GM23338 (cell line): ENCODE measurements at regions not wholly inside any gene's neighbourhood (a gene's known extent, or its start where the extent isn't known, plus 50 kb on each side); places are given as distances from the start of the nearest gene placed in this dataset.

Source experiments
- ATAC-seq: fragments of 200-7000 bp; cut with Tn5 transposase; 3 replicates; pipeline ENCODE4 v1.9.1; 2020
- DNase-seq: peaks from one replicate; pipeline ENCODE4 v3.0.0-alpha.2; 2015; ENCODE audit warnings: low spot score
- H2AFZ ChIP-seq: fragments of 200-600 bp; sonication (generic); 2 replicates; pipeline ENCODE4 v1.8.0; 2016; ENCODE audit warnings: antibody characterized with exemption, mild to moderate bottlenecking, moderate library complexity
- H3F3A ChIP-seq: fragments of 200-600 bp; sonication (generic); replicated peaks from 2 replicates; pipeline ENCODE4 v1.8.0; 2017; ENCODE audit warnings: antibody characterized with exemption, mixed run types, low read depth
- H3K27ac ChIP-seq: fragments of 200-600 bp; sonication (generic); 2 replicates; pipeline ENCODE4 v1.6.1; 2016; ENCODE audit warnings: low read depth
- H3K27me3 ChIP-seq: fragments of 200-600 bp; sonication (generic); 2 replicates; pipeline ENCODE4 v1.8.0; 2016; ENCODE audit warnings: mild to moderate bottlenecking, mixed run types, moderate library complexity; ENCODE audit not compliant: insufficient read depth
- H3K36me3 ChIP-seq: fragments of 200-600 bp; sonication (generic); 2 replicates; pipeline ENCODE4 v1.8.0; 2016; ENCODE audit warnings: mild to moderate bottlenecking; ENCODE audit not compliant: insufficient read depth
- H3K4me1 ChIP-seq: fragments of 200-600 bp; sonication (generic); 2 replicates; pipeline ENCODE4 v1.8.0; 2016; ENCODE audit warnings: mild to moderate bottlenecking, moderate library complexity; ENCODE audit not compliant: insufficient read depth
- H3K4me2 ChIP-seq: fragments of 200-600 bp; sonication (generic); 2 replicates; pipeline ENCODE4 v1.7.1; 2017; ENCODE audit warnings: mixed run types
- H3K4me3 ChIP-seq: fragments of 200-600 bp; sonication (generic); 2 replicates; pipeline ENCODE4 v1.6.1; 2016; ENCODE audit warnings: mixed run types
- H3K79me2 ChIP-seq: fragments of 200-600 bp; sonication (generic); replicated peaks from 2 replicates; pipeline ENCODE4 v1.8.0; 2017; ENCODE audit warnings: mild to moderate bottlenecking; ENCODE audit not compliant: insufficient read depth
- H3K9me2 ChIP-seq: fragments of 200-600 bp; sonication (generic); 2 replicates; pipeline ENCODE4 v1.8.0; 2017; ENCODE audit not compliant: insufficient read depth
- H4K20me1 ChIP-seq: fragments of 200-600 bp; sonication (generic); replicated peaks from 2 replicates; pipeline ENCODE4 v1.8.0; 2017; ENCODE audit warnings: mild to moderate bottlenecking; ENCODE audit not compliant: insufficient read depth
- H3K27ac Mint-ChIP-seq: 2 replicates; pipeline ENCODE4 v1.8.0; 2020; ENCODE audit warnings: inconsistent platforms, mild to moderate bottlenecking, moderate library complexity, mixed read lengths
- H3K27me3 Mint-ChIP-seq: 3 replicates; pipeline ENCODE4 v1.8.0; 2022; ENCODE audit warnings: low read depth, mild to moderate bottlenecking, moderate library complexity, mixed read lengths, inconsistent platforms; ENCODE audit not compliant: insufficient read depth, poor library complexity
- H3K36me3 Mint-ChIP-seq: 3 replicates; pipeline ENCODE4 v1.8.0; 2021; ENCODE audit warnings: low read depth, mild to moderate bottlenecking, inconsistent platforms, moderate library complexity, mixed read lengths
- H3K4me1 Mint-ChIP-seq: 3 replicates; pipeline ENCODE4 v1.8.0; 2020; ENCODE audit warnings: mild to moderate bottlenecking, inconsistent platforms, mixed read lengths
- H3K4me3 Mint-ChIP-seq: 3 replicates; pipeline ENCODE4 v1.8.0; 2021; ENCODE audit warnings: moderate library complexity, mild to moderate bottlenecking, inconsistent platforms, mixed read lengths
- H3K9me3 Mint-ChIP-seq: 3 replicates; pipeline ENCODE4 v1.8.0; 2020; ENCODE audit warnings: moderate library complexity, mild to moderate bottlenecking, inconsistent platforms, mixed read lengths
- CREB1 ChIP-seq: fragments of 250-450 bp; sonication (Bioruptor Pico); IDR thresholded peaks from 2 replicates; pipeline ENCODE4 v1.5.0; 2020; ENCODE audit warnings: low read depth, mild to moderate bottlenecking, moderate library complexity
- POLR2AphosphoS5 ChIP-seq: IDR thresholded peaks from 2 replicates; pipeline ENCODE4 v1.6.1; 2016; ENCODE audit warnings: antibody characterized with exemption, low read depth
- STAT1 ChIP-seq: IDR thresholded peaks from one replicate; pipeline ENCODE4 v1.6.1; 2016; ENCODE audit warnings: antibody characterized with exemption; ENCODE audit not compliant: unreplicated experiment
- ZNF331 ChIP-seq: fragments of 250-450 bp; sonication (Bioruptor Pico); IDR thresholded peaks from 2 replicates; pipeline ENCODE4 v1.5.0; 2020; ENCODE audit warnings: low read depth, mild to moderate bottlenecking, moderate library complexity
- TF ChIP-seq, protein P1 (sequence below), 2 experiments: fragments of 200-600 bp in 1 of 2; sonication (generic) in 1 of 2; conservative IDR thresholded peaks; 2 replicates each; pipeline versions ENCODE4 v1.5.1 to v1.6.1; 2016 to 2017; ENCODE audit warnings: antibody characterized with exemption in 2 of 2, low read depth in 2 of 2, mild to moderate bottlenecking in 2 of 2, moderate library complexity in 1 of 2
- TF ChIP-seq, protein P2 (sequence below): fragments of 250-450 bp; sonication (Bioruptor Pico); IDR thresholded peaks from 2 replicates; pipeline ENCODE4 v1.5.0; 2020; ENCODE audit warnings: mild to moderate bottlenecking, moderate library complexity
- TF ChIP-seq, protein P3 (sequence below): IDR thresholded peaks from 2 replicates; pipeline ENCODE4 v1.6.1; 2016; ENCODE audit warnings: antibody characterized with exemption

DNA sequence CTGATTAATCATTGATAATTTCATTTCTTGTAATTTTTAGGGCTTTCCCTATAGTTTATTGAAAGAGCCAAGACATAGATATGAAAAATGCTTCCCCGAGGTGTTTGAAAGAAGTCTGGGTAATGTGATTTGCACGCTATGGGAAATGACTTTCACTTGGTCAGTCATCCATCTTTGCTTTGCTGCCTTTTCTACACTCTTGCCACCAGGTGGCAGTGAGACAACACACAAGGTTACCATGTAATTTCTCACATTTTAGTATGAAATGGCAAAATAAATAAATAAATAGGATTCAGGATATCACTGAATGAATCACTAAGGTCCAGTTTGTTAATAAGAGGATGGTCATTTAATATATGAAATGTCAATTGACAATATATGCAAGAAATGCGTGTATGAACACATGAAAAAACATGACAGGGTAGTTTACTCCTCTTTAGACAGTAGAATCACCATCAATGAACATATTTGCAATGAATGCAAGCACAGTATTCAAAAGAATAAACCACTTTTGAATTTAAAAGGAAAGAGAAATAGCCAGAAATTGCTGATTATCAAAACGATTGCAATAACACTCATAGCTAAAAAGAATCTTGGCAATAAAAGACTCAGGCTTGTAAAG lies 52.2 kb upstream of the KCNH7 start:
- Histone ChIP-seq H3F3A (no peaks in the 10 kb centered on the region), H2AFZ (no peak overlapping the region), H3K4me1 (no peaks in the 10 kb centered on the region), H3K36me3 (no peaks in the 10 kb centered on the region), H3K79me2 (no peaks in the 10 kb centered on the region), H3K9me2 (no peaks in the 10 kb centered on the region), H4K20me1 (no peaks in the 10 kb centered on the region), H3K4me2 (no peak overlapping the region), H3K27ac (no peak overlapping the region), H3K27me3 (no peaks in the 10 kb centered on the region), H3K4me3 (no peak overlapping the region)
- Mint-ChIP-seq H3K36me3 (no peaks in the 10 kb centered on the region), H3K4me1 (no peaks in the 10 kb centered on the region), H3K27ac (no peak overlapping the region), H3K9me3 (no peaks in the 10 kb centered on the region), H3K27me3 (no peaks in the 10 kb centered on the region), H3K4me3 (no peak overlapping the region)
- DNase-seq (peak; percentile 66), ATAC-seq (peak; percentile 53)
- TF ChIP-seq POLR2AphosphoS5 = no peak
- TF ChIP-seq, protein P1, sequence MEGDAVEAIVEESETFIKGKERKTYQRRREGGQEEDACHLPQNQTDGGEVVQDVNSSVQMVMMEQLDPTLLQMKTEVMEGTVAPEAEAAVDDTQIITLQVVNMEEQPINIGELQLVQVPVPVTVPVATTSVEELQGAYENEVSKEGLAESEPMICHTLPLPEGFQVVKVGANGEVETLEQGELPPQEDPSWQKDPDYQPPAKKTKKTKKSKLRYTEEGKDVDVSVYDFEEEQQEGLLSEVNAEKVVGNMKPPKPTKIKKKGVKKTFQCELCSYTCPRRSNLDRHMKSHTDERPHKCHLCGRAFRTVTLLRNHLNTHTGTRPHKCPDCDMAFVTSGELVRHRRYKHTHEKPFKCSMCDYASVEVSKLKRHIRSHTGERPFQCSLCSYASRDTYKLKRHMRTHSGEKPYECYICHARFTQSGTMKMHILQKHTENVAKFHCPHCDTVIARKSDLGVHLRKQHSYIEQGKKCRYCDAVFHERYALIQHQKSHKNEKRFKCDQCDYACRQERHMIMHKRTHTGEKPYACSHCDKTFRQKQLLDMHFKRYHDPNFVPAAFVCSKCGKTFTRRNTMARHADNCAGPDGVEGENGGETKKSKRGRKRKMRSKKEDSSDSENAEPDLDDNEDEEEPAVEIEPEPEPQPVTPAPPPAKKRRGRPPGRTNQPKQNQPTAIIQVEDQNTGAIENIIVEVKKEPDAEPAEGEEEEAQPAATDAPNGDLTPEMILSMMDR (conservative IDR thresholded peaks at IDR 0.05; ENCODE audit: low read depth in 2 of 2) = peak; percentile 92 to 99

DNA sequence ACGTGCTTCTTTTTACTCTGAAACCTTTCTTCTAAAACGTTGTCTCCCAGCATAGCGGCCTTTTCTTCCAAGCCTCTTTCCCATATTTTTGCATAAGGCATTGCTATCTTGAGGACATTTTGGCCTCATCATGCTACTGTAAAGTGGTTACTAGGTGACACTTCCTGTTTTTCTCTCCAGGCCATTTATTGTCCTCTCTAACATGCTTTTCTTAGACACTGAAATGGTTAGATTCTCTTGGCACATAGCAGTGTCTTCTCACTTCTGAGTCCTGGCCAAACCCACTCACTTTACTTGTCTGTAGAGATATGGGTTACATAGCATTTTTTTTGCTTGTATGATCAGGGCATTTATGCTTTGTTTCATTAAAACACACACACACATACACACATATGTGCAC lies 50.1 kb upstream of the KCNH7 start:
- no peak for DNase-seq
- Mint-ChIP-seq H3K9me3 (no peaks in the 10 kb centered on the region), H3K27me3 (no peaks in the 10 kb centered on the region), H3K4me3 (no peak overlapping the region), H3K27ac (peak overlapping the region; percentile 4; the same call in 1 of the 2 replicates), H3K4me1 (no peaks in the 10 kb centered on the region), H3K36me3 (no peaks in the 10 kb centered on the region)
- Histone ChIP-seq H4K20me1 (no peaks in the 10 kb centered on the region), H3K36me3 (no peaks in the 10 kb centered on the region), H3K4me1 (no peaks in the 10 kb centered on the region), H3K4me3 (no peak overlapping the region), H3K79me2 (no peaks in the 10 kb centered on the region), H3K4me2 (no peak overlapping the region), H3K27ac (no peak overlapping the region), H3K9me2 (no peaks in the 10 kb centered on the region), H2AFZ (no peak overlapping the region), H3K27me3 (no peaks in the 10 kb centered on the region), H3F3A (no peaks in the 10 kb centered on the region)
- ATAC-seq = no peak
- no peak for TF ChIP-seq POLR2AphosphoS5
- TF ChIP-seq CREB1 = no peak
- TF ChIP-seq, protein P2, sequence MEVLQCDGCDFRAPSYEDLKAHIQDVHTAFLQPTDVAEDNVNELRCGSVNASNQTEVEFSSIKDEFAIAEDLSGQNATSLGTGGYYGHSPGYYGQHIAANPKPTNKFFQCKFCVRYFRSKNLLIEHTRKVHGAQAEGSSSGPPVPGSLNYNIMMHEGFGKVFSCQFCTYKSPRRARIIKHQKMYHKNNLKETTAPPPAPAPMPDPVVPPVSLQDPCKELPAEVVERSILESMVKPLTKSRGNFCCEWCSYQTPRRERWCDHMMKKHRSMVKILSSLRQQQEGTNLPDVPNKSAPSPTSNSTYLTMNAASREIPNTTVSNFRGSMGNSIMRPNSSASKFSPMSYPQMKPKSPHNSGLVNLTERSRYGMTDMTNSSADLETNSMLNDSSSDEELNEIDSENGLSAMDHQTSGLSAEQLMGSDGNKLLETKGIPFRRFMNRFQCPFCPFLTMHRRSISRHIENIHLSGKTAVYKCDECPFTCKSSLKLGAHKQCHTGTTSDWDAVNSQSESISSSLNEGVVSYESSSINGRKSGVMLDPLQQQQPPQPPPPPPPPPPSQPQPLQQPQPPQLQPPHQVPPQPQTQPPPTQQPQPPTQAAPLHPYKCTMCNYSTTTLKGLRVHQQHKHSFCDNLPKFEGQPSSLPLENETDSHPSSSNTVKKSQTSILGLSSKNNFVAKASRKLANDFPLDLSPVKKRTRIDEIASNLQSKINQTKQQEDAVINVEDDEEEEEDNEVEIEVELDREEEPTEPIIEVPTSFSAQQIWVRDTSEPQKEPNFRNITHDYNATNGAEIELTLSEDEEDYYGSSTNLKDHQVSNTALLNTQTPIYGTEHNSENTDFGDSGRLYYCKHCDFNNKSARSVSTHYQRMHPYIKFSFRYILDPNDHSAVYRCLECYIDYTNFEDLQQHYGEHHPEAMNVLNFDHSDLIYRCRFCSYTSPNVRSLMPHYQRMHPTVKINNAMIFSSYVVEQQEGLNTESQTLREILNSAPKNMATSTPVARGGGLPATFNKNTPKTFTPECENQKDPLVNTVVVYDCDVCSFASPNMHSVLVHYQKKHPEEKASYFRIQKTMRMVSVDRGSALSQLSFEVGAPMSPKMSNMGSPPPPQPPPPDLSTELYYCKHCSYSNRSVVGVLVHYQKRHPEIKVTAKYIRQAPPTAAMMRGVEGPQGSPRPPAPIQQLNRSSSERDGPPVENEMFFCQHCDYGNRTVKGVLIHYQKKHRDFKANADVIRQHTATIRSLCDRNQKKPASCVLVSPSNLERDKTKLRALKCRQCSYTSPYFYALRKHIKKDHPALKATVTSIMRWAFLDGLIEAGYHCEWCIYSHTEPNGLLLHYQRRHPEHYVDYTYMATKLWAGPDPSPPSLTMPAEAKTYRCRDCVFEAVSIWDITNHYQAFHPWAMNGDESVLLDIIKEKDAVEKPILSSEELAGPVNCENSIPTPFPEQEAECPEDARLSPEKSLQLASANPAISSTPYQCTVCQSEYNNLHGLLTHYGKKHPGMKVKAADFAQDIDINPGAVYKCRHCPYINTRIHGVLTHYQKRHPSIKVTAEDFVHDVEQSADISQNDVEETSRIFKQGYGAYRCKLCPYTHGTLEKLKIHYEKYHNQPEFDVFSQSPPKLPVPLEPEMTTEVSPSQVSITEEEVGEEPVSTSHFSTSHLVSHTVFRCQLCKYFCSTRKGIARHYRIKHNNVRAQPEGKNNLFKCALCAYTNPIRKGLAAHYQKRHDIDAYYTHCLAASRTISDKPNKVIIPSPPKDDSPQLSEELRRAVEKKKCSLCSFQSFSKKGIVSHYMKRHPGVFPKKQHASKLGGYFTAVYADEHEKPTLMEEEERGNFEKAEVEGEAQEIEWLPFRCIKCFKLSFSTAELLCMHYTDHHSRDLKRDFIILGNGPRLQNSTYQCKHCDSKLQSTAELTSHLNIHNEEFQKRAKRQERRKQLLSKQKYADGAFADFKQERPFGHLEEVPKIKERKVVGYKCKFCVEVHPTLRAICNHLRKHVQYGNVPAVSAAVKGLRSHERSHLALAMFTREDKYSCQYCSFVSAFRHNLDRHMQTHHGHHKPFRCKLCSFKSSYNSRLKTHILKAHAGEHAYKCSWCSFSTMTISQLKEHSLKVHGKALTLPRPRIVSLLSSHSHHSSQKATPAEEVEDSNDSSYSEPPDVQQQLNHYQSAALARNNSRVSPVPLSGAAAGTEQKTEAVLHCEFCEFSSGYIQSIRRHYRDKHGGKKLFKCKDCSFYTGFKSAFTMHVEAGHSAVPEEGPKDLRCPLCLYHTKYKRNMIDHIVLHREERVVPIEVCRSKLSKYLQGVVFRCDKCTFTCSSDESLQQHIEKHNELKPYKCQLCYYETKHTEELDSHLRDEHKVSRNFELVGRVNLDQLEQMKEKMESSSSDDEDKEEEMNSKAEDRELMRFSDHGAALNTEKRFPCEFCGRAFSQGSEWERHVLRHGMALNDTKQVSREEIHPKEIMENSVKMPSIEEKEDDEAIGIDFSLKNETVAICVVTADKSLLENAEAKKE (CRISPR knock-in tag) = no peak
- no peak for TF ChIP-seq STAT1
- TF ChIP-seq ZNF331 (CRISPR knock-in tag) = no peak
- TF ChIP-seq, protein P1 (conservative IDR thresholded peaks at IDR 0.05; ENCODE audit: low read depth in 2 of 2) = no peak
- TF ChIP-seq, protein P3, sequence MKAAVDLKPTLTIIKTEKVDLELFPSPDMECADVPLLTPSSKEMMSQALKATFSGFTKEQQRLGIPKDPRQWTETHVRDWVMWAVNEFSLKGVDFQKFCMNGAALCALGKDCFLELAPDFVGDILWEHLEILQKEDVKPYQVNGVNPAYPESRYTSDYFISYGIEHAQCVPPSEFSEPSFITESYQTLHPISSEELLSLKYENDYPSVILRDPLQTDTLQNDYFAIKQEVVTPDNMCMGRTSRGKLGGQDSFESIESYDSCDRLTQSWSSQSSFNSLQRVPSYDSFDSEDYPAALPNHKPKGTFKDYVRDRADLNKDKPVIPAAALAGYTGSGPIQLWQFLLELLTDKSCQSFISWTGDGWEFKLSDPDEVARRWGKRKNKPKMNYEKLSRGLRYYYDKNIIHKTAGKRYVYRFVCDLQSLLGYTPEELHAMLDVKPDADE = no peak
